NAMALWA (cell line): ENCODE measurements at regions not wholly inside any gene's neighbourhood (a gene's known extent, or its start where the extent isn't known, plus 50 kb on each side); places are given as distances from the start of the nearest gene placed in this dataset.
"Not testable (repeated sequence)": the region's sequence is repeated elsewhere in the genome, so short reads cannot be mapped to it uniquely, and the experiment has no call there.

Experiments
- DNase-seq: peaks from one replicate; pipeline ENCODE4 v3.0.0-alpha.2; 2015; ENCODE audit warnings: low spot score

DNA sequence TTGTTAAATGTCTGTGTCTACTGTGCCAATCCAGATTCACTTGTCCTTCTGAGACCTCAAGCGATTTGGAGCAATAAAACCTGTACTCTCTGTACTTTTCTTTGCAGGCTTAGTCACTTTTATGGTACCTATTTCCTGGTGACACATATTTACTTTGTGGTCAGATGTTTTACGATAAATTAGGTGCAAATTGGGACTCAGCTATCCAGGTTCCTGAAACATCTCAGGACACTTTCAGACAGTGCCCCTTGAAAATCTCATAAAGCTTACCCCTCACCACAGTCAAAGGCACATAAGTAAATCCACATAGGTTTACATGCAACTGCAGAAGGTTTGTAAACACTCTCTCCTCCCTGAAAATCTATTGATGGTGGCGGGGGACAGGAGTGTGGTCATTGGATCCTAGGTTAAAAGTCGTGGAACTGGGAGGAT lies 438.8 kb downstream of the EFNB2 start:
- DNase-seq, result no peak

DNA sequence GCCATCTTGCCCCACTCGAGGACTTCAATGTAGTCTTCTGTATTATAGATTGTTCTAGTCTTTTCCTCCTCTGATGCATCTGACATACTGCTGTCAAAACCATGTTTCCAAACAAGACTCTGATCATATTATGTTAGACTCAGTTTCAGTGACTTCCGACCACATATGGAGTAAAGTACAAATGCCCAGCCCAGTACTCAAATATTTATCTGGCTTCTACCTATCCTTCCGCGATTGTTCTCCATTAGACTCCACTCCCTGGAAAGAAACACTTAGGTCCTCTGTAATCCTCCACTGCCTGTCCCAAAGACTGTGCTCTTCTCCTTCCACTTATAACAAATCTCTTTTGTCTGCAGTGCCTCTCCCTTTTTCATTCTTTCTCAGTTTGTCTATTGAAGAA lies 439.5 kb downstream of the EFNB2 start:
- DNase-seq, result no peak

GRCh38 chr13:106095406-106095805 lies 440.1 kb downstream of the EFNB2 start:
- DNase-seq, result no peak

- DNase-seq, result no peak
Observed at GRCh38 chr13:106090001-106090400, 445.5 kb downstream of the EFNB2 start.

DNA sequence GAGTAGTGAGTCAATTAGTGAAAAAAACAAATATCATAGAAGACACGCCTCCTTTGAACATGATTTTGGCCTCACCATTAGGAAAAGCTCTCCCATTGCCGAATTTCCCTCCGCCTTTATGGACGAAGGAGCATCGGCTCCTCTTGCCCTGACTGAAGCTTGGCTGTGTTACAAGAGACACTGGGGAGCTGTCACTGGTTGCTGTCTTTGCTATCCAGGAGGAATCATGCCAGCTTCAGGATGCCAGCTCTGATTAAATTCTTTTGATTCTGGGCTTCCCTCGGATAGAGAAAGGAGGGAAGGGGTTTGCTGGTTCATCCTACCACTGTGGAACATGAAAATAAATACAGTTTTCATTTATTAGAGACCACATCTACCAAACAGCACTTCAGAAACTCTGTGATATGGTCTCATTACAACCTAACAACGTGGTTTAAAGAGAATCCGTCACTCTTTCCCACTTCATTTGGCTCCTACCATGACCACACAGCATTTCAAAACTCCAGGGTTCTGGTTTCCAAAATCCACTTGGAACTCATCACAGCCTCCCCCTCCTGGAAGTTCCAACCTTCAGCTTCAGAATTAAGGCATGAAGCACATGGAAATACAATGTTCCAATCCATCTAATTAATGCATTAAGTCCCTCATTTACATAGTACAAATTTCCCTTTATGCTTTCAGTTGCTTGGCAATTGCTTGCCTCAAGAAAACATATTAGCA lies 446.0 kb downstream of the EFNB2 start:
- DNase-seq, result no peak

GRCh38 chr13:106088085-106088484 lies 447.4 kb downstream of the EFNB2 start:
- DNase-seq, result no peak

GRCh38 chr13:106087201-106087600 lies 448.3 kb downstream of the EFNB2 start:
- no peak for DNase-seq

- no peak for DNase-seq
Observed at GRCh38 chr13:106083620-106084350, 451.7 kb downstream of the EFNB2 start.

GRCh38 chr13:106081221-106081620 lies 454.2 kb downstream of the EFNB2 start:
- not testable (repeated sequence) for DNase-seq

GRCh38 chr13:106078191-106078590 lies 457.3 kb downstream of the EFNB2 start:
- no peak for DNase-seq

GRCh38 chr13:106077017-106077416 lies 458.4 kb downstream of the EFNB2 start:
- no peak for DNase-seq

DNA sequence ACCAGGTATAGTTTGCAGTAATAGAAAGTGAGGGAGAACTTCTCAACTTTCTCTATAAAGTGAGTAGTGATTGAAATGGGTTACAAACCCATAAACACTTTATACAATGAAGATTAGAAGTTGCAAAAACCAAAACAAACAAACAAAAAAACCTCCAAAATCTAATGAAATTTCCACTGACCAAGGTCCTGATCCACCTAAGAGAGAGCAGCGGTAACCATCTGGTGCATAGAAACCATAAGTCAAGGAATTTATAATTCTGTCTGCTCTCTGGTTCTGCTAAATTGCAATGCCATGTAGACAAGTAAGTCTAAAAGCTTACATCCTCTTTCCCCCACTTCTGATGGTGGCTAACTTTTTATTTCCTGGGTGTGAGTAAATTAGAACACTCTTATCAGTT lies 463.4 kb downstream of the EFNB2 start:
- DNase-seq, result no peak

DNA sequence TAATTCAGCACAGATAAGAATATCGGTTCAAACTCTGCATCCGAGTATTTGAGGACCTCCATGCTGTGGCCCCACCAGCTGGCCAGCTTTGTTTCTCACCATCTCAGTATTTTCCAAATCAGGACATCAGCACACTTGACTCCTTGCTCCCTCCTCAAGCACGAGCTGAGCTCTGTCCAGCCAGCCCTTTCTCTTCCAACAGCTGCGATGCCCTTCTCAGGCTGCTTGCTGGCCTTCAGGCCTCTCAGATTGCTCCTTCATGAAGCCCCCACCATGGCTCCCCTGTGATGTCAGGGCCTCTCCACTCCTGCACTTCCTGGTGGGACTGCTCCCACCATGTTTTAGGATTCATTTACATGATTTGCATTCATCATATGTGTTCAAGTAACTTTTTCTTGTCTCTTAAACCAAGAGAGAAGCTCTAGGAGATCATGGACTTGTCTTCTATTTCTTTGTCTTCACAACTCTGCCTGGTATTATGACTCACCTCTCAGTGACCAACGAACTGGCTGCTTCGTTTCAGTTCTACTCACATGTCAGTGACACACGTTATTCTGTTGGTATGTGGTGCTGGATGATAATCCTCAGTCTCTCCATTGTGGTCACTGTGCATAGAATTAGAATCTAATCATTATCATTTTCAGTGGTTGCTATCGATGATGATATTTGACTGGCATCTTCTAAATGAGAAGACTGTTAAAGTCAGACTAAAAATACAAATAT lies 471.7 kb downstream of the EFNB2 start:
- DNase-seq, result no peak

- DNase-seq, result no peak
Observed at GRCh38 chr13:106061781-106062180, 473.7 kb downstream of the EFNB2 start.

- DNase-seq, result no peak
Observed at GRCh38 chr13:106056851-106057250, 478.6 kb downstream of the EFNB2 start.

DNA sequence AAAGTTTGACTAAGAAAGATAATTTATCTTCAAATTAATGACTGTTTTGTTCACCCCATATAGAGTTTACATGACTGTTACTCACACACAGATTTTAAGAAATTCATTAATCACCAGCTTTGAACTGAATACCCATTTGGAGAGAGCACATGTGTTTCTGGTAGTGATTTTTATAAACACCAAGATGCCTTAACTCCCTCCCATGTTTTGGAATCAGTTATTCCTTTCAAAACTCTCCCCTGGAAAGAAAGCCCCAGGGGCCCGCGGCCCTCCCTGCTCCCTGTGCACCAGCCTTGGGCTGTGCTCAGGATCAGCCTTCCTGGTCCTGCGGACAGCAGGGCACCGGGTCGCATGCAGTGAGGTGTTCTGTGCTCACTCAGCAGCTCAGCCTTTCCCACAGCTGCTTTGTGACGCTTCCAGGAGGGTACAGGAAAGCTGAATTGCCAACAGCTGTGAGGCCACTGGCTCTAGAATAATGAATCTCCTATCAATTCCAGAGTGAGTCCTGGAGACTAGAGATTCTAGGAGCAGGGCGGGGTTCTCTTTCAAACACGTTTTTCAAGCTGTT lies 483.2 kb downstream of the EFNB2 start:
- no peak for DNase-seq

GRCh38 chr13:106049171-106049570 lies 486.3 kb downstream of the EFNB2 start:
- no peak for DNase-seq

DNA sequence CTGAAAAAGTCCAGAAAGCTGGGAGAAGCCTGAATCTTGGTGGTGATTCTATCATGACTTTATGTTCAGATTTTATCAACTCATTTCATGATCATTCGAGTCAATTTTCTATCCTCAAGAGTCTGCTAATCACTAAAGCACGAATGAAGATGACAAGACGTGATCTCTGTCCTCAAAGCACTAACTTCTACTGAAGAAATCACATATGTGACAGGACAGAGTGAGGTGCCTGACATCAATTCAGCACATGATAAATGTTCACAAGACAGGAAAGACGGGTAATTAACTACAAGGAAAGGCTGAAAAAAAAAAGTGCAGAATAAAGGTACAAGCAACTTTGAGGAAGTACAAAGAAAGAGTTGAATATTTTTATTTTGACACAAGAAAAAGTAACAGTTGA lies 487.1 kb downstream of the EFNB2 start:
- no peak for DNase-seq

DNA sequence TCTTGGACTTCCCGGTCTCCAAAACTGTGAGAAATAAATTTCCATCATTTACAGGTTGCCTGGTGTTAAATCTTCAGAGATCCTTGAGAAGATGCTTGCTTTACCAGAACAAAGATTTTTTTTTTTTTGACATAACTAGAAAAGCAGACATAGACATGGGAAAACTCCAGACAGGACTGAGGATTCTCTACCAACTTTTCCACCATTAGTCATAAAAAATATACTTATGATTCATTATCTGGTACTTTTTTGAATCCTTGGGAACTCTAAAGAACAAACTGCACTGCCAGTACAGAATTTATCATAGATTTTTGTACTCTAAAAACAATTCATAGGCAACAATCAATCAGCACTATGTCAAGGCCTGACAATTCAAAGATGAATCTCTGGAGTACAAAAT lies 487.6 kb downstream of the EFNB2 start:
- no peak for DNase-seq

DNA sequence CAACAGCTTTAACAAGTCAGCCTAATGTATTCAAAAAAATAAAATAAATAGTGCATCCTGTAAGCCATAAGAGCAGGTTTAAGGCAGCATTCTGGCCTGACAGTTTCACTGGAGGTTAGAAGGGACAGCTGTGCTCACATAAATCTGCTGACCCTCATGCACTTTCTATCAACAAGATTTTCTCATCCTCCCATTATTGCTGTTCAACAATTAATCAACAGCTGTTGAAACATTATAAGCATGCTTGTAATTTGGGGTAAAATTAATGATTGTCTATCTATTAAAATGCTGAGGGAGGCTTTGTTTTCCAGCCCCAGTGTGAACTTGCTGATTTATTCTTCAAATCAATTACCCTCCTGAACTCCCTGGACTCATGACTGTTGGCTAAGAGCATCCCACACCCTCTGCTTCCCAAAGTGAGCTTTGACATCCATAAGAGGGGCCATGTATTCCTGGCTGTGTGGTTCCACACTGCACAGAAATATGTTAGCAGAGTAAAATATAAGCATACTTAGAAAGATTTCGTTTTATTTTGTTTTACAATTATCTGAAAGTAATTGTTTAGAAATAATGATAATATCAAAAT lies 492.4 kb downstream of the EFNB2 start:
- no peak for DNase-seq

- no peak for DNase-seq
Observed at GRCh38 chr13:106041445-106041844, 494.0 kb downstream of the EFNB2 start.

DNA sequence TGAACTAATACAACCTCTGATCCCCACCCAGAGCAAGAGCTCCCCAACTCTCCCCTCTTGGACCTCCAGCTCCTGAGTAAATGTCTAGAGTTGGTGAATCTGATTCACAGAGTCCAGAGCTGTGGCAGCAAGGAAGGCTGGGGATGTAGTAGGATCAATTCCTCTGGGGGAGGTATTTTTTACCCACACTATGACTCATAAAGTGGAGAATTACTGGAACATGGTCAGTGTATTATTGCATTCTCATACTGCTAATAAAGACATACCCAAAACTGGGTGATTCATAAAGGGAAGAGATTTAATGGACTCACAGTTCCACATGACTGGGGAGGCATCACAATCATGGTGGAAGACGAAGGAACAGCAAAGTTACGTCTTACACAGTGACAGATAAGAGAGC lies 496.7 kb downstream of the EFNB2 start:
- no peak for DNase-seq
